Panc1 (cell line): ENCODE measurements at regions not wholly inside any gene's neighbourhood (a gene's known extent, or its start where the extent isn't known, plus 50 kb on each side); places are given as distances from the start of the nearest gene placed in this dataset.

Experiments used
- ATAC-seq: fragments of 200-7000 bp; cut with Tn5 transposase; 2 replicates; pipeline ENCODE4 v1.9.1; 2020; ENCODE audit warnings: mild to moderate bottlenecking, moderate library complexity
- BruUV-seq: library from RNA; stranded (reverse); fragments of 400-500 nt; replicated peaks from 2 replicates; lab custom pipeline; 2021; lab: Mats Ljungman, UMichigan
- CTCF ChIA-PET: fragments of 300-600 bp; sonication (Branson Sonifier 250); formaldehyde crosslinking; loops from one replicate; lab custom pipeline; 2022; ENCODE audit warnings: antibody characterized with exemption; lab: Charles Lee
- POLR2A ChIA-PET: fragments of 300-600 bp; sonication (Branson Sonifier 250); formaldehyde crosslinking; loops from one replicate; lab custom pipeline; 2022; ENCODE audit warnings: antibody characterized with exemption; lab: Charles Lee
- DNase-seq: peaks from one replicate; pipeline ENCODE4 v3.0.0-alpha.2; 2010; ENCODE audit warnings: low read depth, low spot score
- H3K27ac ChIP-seq: 2 replicates; pipeline ENCODE4 v1.5.1; 2011; ENCODE audit warnings: mild to moderate bottlenecking, low read length, inconsistent platforms
- H3K27me3 ChIP-seq: fragments of 200-500 bp; sonication (Bioruptor generic); 2 replicates; pipeline ENCODE4 v1.6.0; 2014; ENCODE audit warnings: low read length, inconsistent platforms; ENCODE audit not compliant: control insufficient read depth, insufficient read depth
- H3K36me3 ChIP-seq: fragments of 200-500 bp; sonication (Bioruptor generic); 2 replicates; pipeline ENCODE4 v1.5.1; 2014; ENCODE audit warnings: inconsistent platforms, mild to moderate bottlenecking, low read length, moderate library complexity; ENCODE audit not compliant: control insufficient read depth, insufficient read depth
- H3K4me1 ChIP-seq: 2 replicates; pipeline ENCODE4 v1.5.1; 2011; ENCODE audit warnings: inconsistent platforms, mild to moderate bottlenecking, low read length, moderate library complexity; ENCODE audit not compliant: control insufficient read depth, insufficient read depth
- H3K4me3 ChIP-seq, 2 experiments: 2 replicates each; pipeline ENCODE4 v1.5.1; 2011 to 2012; ENCODE audit warnings: low read depth in 2 of 2, low read length in 2 of 2, mild to moderate bottlenecking in 2 of 2, inconsistent platforms in 1 of 2, moderate library complexity in 1 of 2
- H3K9me3 ChIP-seq: fragments of 200-500 bp; sonication (Bioruptor generic); 2 replicates; pipeline ENCODE4 v1.5.1; 2014; ENCODE audit warnings: low read depth, mild to moderate bottlenecking, inconsistent platforms, low read length, moderate library complexity; ENCODE audit not compliant: control insufficient read depth, insufficient read depth
- CTCF ChIP-seq: fragments of 450-650 bp; IDR thresholded peaks from 2 replicates; pipeline ENCODE4 v1.5.1; 2017; ENCODE audit warnings: mild to moderate bottlenecking
- POLR2AphosphoS5 ChIP-seq: IDR thresholded peaks from 2 replicates; pipeline ENCODE4 v1.6.1; 2012; ENCODE audit warnings: mild to moderate bottlenecking, low read depth, low read length, moderate library complexity
- SIN3A ChIP-seq: IDR thresholded peaks from 2 replicates; pipeline ENCODE4 v1.6.1; 2012; ENCODE audit warnings: low read depth, mild to moderate bottlenecking, low read length, moderate library complexity, borderline replicate concordance; ENCODE audit not compliant: insufficient read depth
- TCF7L2 ChIP-seq: IDR thresholded peaks from 2 replicates; pipeline ENCODE4 v1.6.1; 2011; ENCODE audit warnings: mild to moderate bottlenecking, low read depth, low read length, inconsistent platforms
- in situ Hi-C: cut with HindIII; loops from 2 replicates; pipeline ENCODE4 v1.10.0; 2016; ENCODE audit warnings: low sequenced_read_pairs, low pct_unique_long_range_greater_than_20kb
- intact Hi-C: fragments of 100-400 bp; cut with micrococcal nuclease; formaldehyde crosslinking; loops from one replicate; pipeline ENCODE4 v1.10.0; 2022; ENCODE audit not compliant: unreplicated experiment

GRCh38 chr7:133202942-133203341 is 49.9 kb upstream of the EXOC4 start:
- BruUV-seq: no TSS peak
- ChIA-PET POLR2A (no interaction called here), CTCF (no interaction called here)
- Histone ChIP-seq H3K4me3 (no peak overlapping the region), H3K4me1 (no peaks in the 10 kb centered on the region; the same call in 1 of the 2 replicates), H3K27me3 (no peaks in the 10 kb centered on the region), H3K27ac (no peak overlapping the region), H3K36me3 (no peaks in the 10 kb centered on the region), H3K9me3 (no peaks in the 10 kb centered on the region)
- in situ Hi-C loops: no loop called here
- no peak for DNase-seq
- no peak for TF ChIP-seq CTCF
- no peak for TF ChIP-seq POLR2AphosphoS5
- TF ChIP-seq TCF7L2: no peak
- TF ChIP-seq SIN3A: no peak
- no peak for ATAC-seq
- intact Hi-C loops: no loop called here
